T47D (cell line): ENCODE measurements at regions not wholly inside any gene's neighbourhood (a gene's known extent, or its start where the extent isn't known, plus 50 kb on each side); places are given as distances from the start of the nearest gene placed in this dataset.

Source experiments
- DNase-seq, 2 experiments: peaks; one replicate each; pipeline versions ENCODE4 v3.0.0 to v3.0.0-alpha.2; 2011 to 2012; ENCODE audit warnings: low read depth in 1 of 2, low spot score in 1 of 2
- JUND ChIP-seq: IDR thresholded peaks from 2 replicates; pipeline ENCODE4 v1.6.1; 2012; ENCODE audit warnings: low read depth
- in situ Hi-C: cut with HindIII; loops from 2 replicates; pipeline ENCODE4 v1.10.0; 2016; ENCODE audit warnings: low sequenced_read_pairs, low pct_unique_long_range_greater_than_20kb

DNA sequence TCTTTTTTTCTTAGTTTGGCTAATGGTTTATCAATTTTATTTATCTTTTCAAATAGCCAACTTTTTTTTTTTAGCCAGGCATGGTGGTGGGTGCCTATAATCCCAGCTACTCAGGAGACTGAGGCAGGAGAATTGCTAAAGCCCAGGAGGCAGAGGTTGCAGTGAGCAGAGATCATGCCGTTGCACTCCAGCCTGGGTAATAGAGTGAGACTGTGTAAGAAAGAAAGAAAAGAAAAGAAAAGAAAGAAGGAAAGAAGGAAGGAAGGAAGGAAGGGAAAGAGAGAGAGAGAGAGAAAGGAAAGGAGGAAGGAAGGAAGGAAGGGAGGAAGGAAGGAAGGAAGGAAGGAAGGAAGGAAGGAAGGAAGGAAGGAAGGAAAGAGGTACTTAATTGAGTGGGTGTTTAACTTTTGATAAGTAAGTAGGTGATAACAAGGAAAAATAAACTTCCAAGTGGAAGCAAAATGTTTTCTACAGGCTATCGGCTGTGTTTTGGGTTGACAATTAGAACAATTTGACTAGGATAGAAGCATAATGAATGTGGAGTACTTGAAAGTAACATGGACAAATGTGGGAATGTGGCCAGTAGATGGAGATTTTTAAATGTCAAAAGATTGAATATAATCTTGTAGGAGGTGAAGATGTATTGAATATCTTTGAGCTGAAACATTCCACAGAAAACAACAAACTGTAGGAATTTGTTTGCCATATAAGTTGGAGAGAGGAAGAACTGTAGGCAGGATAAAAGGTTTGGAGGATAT is 62.8 kb upstream of the MYO16 start:
- no peak for DNase-seq
- no peak for TF ChIP-seq JUND
- in situ Hi-C loops: no loop called here

DNA sequence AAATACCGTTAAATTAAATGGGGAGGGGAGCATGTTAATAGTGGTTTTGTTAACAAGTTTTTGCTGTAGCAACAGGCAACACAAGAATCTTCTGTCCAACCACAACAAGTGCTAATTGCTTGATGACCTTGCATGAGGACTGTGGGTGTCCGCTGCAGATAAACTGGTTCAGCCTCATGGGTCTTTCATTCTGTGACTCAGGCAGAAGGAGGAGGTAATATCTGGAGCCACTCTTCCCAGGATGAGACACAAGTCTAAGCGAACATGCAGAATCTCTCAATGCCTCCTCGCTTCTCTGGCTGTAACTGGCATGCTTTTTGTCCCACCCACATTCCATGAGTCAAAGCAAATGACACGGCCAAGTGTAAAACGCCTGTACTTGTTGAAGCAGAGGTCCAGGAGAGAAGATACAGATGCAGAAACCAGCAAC is 56.6 kb upstream of the MYO16 start:
- in situ Hi-C loops: no loop called here

DNA sequence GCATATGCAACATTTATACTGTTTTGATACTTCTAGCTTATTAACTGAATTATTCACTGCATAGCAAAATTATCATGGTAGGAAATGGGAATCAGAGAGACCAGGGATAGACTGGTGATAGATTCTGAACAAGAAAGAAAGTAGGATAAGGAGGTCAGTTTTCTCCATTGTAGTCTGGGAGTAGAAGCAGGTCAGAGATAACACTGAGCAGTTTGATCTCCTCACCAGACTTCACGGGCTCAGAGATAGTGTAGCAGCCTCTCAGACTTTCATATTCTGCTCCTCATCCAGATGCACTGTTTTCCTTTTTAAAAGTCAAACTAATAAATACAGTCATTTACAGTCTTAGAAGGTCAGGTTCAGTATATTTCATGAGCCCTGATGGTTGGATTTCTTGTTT is 56.0 kb upstream of the MYO16 start:
- in situ Hi-C loops: no loop called here
- no peak for DNase-seq
- TF ChIP-seq JUND: no peak

More for the DNA sequence above, 56.6 kb upstream of the MYO16 start:
- no peak for TF ChIP-seq JUND
- DNase-seq: peak in 1 of 2 experiments; percentile 3

DNA sequence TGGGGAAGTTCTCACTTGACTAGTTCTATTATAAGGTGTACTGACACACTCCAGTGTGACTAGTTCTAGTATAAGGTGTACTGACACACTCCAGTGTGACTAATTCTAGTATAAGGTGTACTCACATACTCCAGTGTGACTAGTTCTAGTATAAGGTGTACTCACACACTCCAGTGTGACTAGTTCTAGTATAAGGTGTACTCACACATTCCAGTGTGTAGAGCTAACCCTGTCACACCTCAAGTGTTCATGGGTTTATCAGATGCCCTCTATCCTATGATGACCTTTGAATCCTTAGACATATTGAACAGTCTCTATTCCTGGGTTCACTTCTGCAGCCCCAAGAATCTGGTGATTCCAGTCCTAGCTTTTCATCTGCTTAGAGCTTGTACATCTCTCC is 54.6 kb upstream of the MYO16 start:
- DNase-seq: no peak
- in situ Hi-C loops: no loop called here
- no peak for TF ChIP-seq JUND

DNA sequence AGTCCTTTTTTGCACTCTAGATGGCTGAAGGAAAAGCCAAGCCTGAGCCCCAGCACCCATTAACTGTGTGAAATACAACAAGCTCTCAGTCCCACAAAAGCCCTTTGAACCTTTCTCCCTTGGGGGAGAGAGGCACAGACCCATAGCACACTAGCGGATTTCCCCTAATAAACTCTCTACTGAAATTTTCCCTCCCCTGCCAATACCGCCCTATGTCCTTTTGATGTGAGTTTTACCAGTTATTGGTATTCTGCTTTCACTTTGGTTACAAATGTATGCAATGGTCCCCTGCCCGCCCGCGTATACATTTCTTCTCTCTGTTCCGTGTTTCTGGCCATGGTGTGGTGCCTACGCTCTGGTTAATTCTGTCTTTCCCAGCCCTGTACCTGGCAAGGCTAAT is 54.0 kb upstream of the MYO16 start:
- in situ Hi-C loops: no loop called here
- no peak for DNase-seq
- TF ChIP-seq JUND: no peak
